ENCODE measurements at regions not wholly inside any gene's neighbourhood (a gene's known extent, or its start where the extent isn't known, plus 50 kb on each side); places are given as distances from the start of the nearest gene placed in this dataset.

GRCh38 chr3:135907422-135908165 lies 57.9 kb upstream of the PPP2R3A start:
- TF ChIP-seq CTCF (IDR thresholded peaks at IDR 0.05), result no peak
- no peak for TF ChIP-seq POLR2A (IDR thresholded peaks at IDR 0.05)

Data from uterus (tissue), 2 donors.